GM13976 (cell line): ENCODE measurements at regions not wholly inside any gene's neighbourhood (a gene's known extent, or its start where the extent isn't known, plus 50 kb on each side); places are given as distances from the start of the nearest gene placed in this dataset.

Source experiments
- DNase-seq: peaks from one replicate; pipeline ENCODE4 v3.0.0; 2012; ENCODE audit warnings: low spot score
- in situ Hi-C: fragments of 300-500 bp; cut with MboI; formaldehyde crosslinking; loops from one replicate; pipeline ENCODE4 v1.12.0; 2022; ENCODE audit warnings: low sequenced_read_pairs, mixed read lengths, inconsistent platforms; ENCODE audit not compliant: unreplicated experiment
- TF ChIP-seq, protein P1 (sequence below): IDR thresholded peaks from 2 replicates; pipeline ENCODE4 v1.5.1; 2012; ENCODE audit warnings: borderline replicate concordance, mild to moderate bottlenecking; ENCODE audit not compliant: insufficient read depth; ENCODE audit errors: extremely low read depth, missing control alignments, control extremely low read depth

DNA sequence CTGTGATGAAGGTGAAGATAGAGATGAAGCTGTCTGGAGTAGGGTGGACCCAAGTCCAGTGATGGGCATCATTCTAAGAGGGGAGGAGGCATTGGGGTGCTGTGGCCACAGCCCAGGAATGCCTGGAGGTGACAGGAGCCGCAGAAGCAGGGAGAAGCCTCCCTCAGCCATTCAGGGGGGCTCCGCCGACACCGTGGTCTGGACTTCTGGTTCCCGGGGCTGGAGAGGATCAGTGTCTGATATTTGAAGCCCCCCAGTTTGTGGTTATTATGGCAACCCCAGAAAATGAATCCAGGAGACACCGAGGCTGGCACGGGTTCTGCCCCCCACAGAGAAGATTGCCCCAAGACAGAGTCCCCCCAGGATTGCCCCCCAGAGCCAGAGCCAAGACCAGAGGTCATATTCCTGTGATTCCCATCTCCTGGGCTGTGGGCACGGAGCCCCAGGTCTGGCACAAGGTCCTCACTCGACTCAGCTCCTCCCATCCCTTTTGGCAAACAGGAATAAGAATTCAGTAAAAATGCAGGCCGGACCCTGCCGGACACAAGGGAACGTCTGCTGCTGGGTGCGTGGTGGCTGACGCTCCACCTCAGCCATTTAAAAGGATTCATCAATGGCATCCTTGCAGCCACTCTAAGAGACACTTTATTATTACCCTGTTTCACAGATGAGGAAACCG is 116.6 kb downstream of the CPZ start:
- in situ Hi-C loops = no loop called here
- TF ChIP-seq, protein P1, sequence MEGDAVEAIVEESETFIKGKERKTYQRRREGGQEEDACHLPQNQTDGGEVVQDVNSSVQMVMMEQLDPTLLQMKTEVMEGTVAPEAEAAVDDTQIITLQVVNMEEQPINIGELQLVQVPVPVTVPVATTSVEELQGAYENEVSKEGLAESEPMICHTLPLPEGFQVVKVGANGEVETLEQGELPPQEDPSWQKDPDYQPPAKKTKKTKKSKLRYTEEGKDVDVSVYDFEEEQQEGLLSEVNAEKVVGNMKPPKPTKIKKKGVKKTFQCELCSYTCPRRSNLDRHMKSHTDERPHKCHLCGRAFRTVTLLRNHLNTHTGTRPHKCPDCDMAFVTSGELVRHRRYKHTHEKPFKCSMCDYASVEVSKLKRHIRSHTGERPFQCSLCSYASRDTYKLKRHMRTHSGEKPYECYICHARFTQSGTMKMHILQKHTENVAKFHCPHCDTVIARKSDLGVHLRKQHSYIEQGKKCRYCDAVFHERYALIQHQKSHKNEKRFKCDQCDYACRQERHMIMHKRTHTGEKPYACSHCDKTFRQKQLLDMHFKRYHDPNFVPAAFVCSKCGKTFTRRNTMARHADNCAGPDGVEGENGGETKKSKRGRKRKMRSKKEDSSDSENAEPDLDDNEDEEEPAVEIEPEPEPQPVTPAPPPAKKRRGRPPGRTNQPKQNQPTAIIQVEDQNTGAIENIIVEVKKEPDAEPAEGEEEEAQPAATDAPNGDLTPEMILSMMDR = no peak

DNA sequence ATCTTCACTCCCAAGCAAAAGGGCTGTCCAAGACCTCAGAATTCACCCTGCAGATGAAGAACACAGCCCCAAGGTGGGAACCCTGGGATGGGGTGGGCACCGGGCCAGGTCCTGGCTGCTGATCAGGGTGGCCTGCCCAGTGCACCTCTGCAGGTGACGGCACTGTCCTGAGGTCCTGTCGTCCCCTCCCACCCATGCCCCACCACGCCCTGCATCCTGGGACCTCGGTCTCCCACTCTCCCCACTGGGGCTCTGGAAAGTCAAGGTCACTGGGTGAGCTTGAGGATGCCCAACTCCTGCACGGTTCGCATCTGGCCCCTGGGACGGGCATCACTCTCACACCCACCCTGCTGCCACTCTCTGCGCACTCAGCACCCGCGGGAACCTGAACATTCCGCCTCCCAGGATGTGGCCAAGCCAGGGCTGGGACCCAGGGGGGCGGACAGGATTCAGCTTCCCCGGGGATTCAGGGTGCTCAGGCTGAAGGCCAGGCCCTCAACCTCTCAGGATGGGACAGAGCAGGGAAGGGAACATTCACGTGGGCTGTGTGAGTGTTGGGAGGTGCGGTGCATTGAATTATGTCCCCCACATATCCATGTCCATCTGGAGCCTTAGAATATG is 115.9 kb downstream of the CPZ start:
- no peak for DNase-seq
- in situ Hi-C loops = no loop called here
- TF ChIP-seq, protein P1 = no peak

More for the DNA sequence above, 116.6 kb downstream of the CPZ start:
- DNase-seq = no peak

DNA sequence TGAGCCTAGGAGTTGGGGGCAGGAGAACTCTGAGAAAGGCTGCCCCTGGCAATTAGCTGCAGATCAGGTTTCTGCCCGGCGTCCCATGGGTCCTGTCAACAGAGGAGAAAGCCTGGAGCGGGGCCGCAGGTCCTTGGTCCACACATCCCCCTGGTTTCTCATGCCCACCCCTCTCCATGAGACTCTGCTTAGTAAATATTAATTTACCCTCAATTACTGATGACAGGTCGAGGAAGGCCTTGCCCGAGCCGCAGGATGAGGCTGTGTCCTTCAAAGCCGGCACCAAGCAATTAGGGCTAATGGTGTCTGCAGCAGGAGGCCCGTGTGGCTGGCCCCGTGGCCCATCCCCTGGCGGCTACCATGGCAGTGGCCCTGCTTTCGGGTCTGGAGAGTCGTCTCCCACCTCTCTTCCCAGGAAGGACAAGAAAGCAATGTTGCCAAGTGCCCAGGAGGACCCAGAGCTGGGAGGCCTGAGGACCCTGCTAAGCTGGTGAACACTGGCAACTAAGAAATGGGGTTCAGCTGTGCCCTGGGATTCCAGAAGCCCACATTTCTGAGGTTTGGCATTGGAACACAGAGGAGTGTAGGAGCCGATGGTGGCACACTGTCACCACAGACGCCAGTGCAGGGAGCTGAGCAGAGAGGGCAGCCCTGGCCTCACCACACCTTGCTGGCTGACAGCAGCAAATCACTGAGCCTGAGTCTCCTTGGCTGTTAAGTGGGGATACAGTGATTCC is 114.6 kb downstream of the CPZ start:
- in situ Hi-C loops = no loop called here
- TF ChIP-seq, protein P1 = no peak
- DNase-seq = no peak

DNA sequence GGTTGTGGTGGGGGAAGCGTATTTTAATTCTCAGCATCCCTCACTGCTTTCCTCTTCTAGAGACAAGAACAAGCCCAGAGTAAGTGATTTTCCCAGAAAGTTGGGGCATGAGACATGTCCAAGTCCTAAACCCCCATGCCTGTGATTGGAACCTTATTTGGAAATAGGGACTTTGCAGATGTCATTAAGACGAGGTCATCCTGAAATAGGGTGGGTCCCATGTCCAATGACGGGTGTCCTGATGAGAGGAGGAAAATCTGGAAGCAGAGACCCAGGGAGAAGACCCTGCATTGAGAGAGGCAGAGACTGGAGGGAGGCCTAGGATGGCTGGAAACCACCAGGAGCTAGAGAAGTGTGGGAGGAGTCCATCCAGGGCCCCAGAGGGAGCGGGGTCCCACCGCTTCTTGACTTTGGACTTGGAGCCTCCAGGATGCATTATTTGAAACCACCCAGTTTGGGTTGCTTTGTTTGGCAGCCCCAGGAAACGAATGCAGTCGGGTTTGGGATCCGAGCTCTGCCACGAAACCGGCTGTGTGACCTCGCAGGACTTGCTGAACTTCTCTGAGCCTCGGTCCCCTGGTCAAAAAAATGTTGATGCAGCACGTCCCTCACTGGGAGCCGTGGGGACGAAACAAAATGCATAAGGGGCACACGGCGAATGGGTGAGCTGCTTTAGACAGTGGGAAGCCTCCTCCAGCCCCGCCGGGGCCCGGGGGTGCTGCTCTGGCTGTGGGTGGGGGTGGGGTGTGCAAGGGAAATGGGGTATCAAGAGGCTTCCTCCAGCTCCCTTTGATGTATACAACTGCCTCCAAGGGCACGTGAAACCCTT is 113.9 kb downstream of the CPZ start:
- DNase-seq = no peak
- in situ Hi-C loops = no loop called here

DNA sequence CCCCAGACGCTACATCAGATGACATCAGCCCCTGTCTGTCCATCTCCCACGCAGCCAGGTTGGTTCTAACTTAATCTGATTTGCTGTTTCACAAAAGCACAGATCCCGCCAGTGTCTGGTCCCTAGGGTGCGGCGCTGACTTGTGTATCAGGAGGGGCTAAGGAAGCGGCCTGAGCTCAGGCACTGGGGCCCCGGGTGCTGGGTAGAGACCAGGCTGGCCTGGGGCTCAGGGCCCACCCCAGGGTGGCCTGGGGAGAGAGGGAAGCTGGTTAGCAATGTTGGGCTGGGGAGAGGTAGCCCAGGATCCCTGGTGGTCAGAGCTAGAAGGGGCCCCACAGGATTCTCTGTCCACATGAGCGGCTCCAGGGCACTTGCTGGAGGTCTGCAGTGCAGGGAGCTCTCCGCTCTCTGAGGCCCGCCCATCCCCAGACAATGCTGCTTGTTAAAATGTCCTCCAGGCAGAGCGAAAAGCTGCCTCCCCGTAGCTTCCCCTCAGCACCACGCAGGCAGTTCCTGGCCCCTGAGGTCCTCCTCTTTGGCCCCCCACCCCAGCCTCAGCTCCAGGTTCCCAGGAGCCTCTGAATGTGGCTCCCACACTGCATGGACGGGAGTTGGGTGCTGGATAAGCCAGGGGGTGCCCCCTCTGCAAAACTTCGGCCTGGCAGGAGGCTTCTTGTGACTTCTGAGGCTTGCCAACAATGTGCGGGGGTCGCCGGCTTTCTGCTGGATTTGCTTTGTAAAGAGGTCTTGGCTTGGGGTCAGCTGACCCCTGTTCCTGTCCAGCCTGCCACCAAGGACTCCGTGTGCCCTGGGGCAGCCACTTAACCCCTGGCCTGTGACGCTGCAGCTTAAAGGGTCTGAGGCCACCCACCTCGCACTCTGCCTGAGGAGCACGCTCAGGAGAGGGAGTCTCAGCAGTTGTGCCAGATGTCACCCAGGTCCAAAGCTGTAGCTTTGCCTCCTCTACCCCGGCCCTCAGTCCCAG is 112.9 kb downstream of the CPZ start:
- DNase-seq = no peak
- TF ChIP-seq, protein P1 = no peak
- in situ Hi-C loops = no loop called here

More for the DNA sequence above, 113.9 kb downstream of the CPZ start:
- TF ChIP-seq, protein P1 = no peak
